OCI-LY7 (cell line): ENCODE measurements at regions not wholly inside any gene's neighbourhood (a gene's known extent, or its start where the extent isn't known, plus 50 kb on each side); places are given as distances from the start of the nearest gene placed in this dataset.

ENCODE experiments used
- CTCF ChIP-seq: fragments of 200-600 bp; sonication (generic); conservative IDR thresholded peaks from 2 replicates; pipeline ENCODE4 v1.5.1; 2014; ENCODE audit warnings: mild to moderate bottlenecking, antibody characterized with exemption, low read length, moderate library complexity, mixed read lengths
- EZH2phosphoT487 ChIP-seq: fragments of 200-600 bp; sonication (generic); IDR thresholded peaks from 2 replicates; pipeline ENCODE4 v1.6.1; 2018; ENCODE audit warnings: low read depth, borderline replicate concordance, mild to moderate bottlenecking, mixed run types, antibody characterized with exemption, low read length, moderate library complexity, mixed read lengths

- no peak for TF ChIP-seq CTCF
- no peak for TF ChIP-seq EZH2phosphoT487
Measured at GRCh38 chr6:113171882-113172281, 685.3 kb upstream of the MARCKS start.
